Brain microvascular endothelial cell (primary cell): ENCODE measurements at regions not wholly inside any gene's neighbourhood (a gene's known extent, or its start where the extent isn't known, plus 50 kb on each side); places are given as distances from the start of the nearest gene placed in this dataset.

Source experiments
- DNase-seq: peaks from one replicate; pipeline ENCODE4 v3.0.0-alpha.2; 2020
- H3K27ac ChIP-seq: fragments of 250-450 bp; sonication (Bioruptor Pico); 2 replicates; pipeline ENCODE4 v1.5.1; 2020; ENCODE audit warnings: mild to moderate bottlenecking, moderate library complexity
- H3K27me3 ChIP-seq: fragments of 250-450 bp; sonication (Bioruptor Pico); replicated peaks from 2 replicates; pipeline ENCODE4 v1.5.1; 2020; ENCODE audit warnings: mild to moderate bottlenecking
- H3K36me3 ChIP-seq: fragments of 250-450 bp; sonication (Bioruptor Pico); replicated peaks from 2 replicates; pipeline ENCODE4 v1.5.1; 2020; ENCODE audit warnings: mild to moderate bottlenecking
- H3K4me3 ChIP-seq: 2 replicates; pipeline ENCODE4 v1.5.1; 2011; ENCODE audit warnings: low read depth, mild to moderate bottlenecking, control low read depth, low read length, moderate library complexity
- CTCF ChIP-seq: IDR thresholded peaks from 2 replicates; pipeline ENCODE4 v1.5.1; 2011; ENCODE audit warnings: low read depth, mild to moderate bottlenecking, moderate library complexity, low read length, control low read depth, inconsistent platforms; ENCODE audit errors: missing control alignments
- in situ Hi-C: cut with HindIII; loops from 2 replicates; pipeline ENCODE4 v1.10.0; 2017; ENCODE audit warnings: low sequenced_read_pairs, low pct_ligation_motif_present

DNA sequence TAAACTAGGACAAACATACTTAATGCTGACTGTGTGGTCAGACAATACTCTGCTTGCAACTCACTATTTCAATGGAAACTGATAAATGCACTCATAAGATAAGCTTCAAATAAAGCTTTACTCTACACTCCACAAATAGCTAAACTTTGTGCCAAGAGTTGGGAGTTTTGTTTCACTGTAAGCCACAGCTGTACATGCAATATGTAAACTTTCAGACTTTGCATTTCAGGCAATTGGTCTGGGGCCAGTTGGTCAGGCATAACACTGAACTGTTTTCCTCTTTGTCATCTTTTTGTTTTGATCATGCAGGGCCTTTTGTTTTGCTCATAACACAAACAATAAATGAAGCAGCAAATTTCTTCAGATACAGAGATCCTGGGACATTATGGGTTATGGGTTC is 426.2 kb downstream of the IPO8 start:
- in situ Hi-C loops, result no loop called here
- no peak for DNase-seq
- Histone ChIP-seq H3K4me3 (no peak overlapping the region), H3K27me3 (no peaks in the 10 kb centered on the region), H3K36me3 (no peaks in the 10 kb centered on the region), H3K27ac (no peak overlapping the region)
- TF ChIP-seq CTCF, result no peak

GRCh38 chr12:30268041-30268440 is 427.6 kb downstream of the IPO8 start:
- H3K27ac ChIP-seq, result no peak overlapping the region
- in situ Hi-C loops, result no loop called here
- H3K27me3 ChIP-seq, result no peaks in the 10 kb centered on the region
- H3K36me3 ChIP-seq, result no peaks in the 10 kb centered on the region
- DNase-seq, result no peak
- no peak for TF ChIP-seq CTCF
- H3K4me3 ChIP-seq, result no peak overlapping the region

GRCh38 chr12:30263434-30263833 is 432.2 kb downstream of the IPO8 start:
- in situ Hi-C loops, result no loop called here
- DNase-seq, result no peak
- no peaks in the 10 kb centered on the region for H3K27me3 ChIP-seq
- H3K4me3 ChIP-seq, result no peak overlapping the region
- no peak overlapping the region for H3K27ac ChIP-seq
- TF ChIP-seq CTCF, result no peak
- no peaks in the 10 kb centered on the region for H3K36me3 ChIP-seq

DNA sequence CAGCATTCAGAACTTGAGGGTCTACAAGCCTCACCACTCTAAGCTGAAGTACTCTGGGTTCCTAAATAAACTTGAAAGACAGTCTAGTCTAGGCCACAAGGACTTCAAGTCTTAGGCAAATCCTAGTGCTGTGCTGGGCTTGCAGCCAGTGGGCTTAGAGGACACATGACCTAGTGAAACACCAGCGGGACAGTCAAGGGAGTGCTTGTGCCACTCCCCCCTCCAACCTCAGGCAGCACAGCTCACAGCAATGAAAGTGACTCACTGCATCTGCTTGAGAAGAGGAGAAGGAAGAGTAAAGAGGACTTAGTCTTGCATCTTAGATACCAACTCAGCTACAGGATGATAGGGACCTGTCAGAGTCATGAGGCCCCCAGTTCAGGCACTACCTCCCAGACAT is 438.1 kb downstream of the IPO8 start:
- DNase-seq, result peak; percentile 11
- no peak overlapping the region for H3K27ac ChIP-seq
- in situ Hi-C loops, result no loop called here
- no peak for TF ChIP-seq CTCF
- no peaks in the 10 kb centered on the region for H3K36me3 ChIP-seq
- H3K27me3 ChIP-seq, result no peaks in the 10 kb centered on the region
- H3K4me3 ChIP-seq, result no peak overlapping the region

GRCh38 chr12:30251546-30251945 is 444.1 kb downstream of the IPO8 start:
- in situ Hi-C loops, result no loop called here
- DNase-seq, result no peak
- no peaks in the 10 kb centered on the region for H3K27me3 ChIP-seq
- H3K36me3 ChIP-seq, result no peaks in the 10 kb centered on the region
- no peak for TF ChIP-seq CTCF
- H3K4me3 ChIP-seq, result no peak overlapping the region
- no peak overlapping the region for H3K27ac ChIP-seq

GRCh38 chr12:30243426-30243825 is 452.2 kb downstream of the IPO8 start:
- TF ChIP-seq CTCF, result no peak
- DNase-seq, result no peak
- in situ Hi-C loops, result no loop called here
- Histone ChIP-seq H3K27ac (no peak overlapping the region), H3K4me3 (no peak overlapping the region), H3K36me3 (no peaks in the 10 kb centered on the region), H3K27me3 (no peaks in the 10 kb centered on the region)
